Neuronal stem cell (in vitro differentiated cells): ENCODE measurements at regions not wholly inside any gene's neighbourhood (a gene's known extent, or its start where the extent isn't known, plus 50 kb on each side); places are given as distances from the start of the nearest gene placed in this dataset. TPM values are rescaled to one million over a fixed set of nuclear protein-coding genes. Genes with fewer than 3 reads are reported as not detected.

ENCODE experiments used
- DNase-seq: peaks from one replicate; pipeline ENCODE4 v3.0.0-alpha.2; 2013; ENCODE audit warnings: low spot score
- H2AFZ ChIP-seq: one replicate; pipeline ENCODE4 v1.6.1; 2013; ENCODE audit warnings: mild to moderate bottlenecking, low read length, inconsistent platforms
- H2AK5ac ChIP-seq: 2 replicates; pipeline ENCODE4 v1.6.1; 2013; ENCODE audit warnings: low read depth, mild to moderate bottlenecking, inconsistent platforms, low read length, moderate library complexity, mixed read lengths
- H2BK120ac ChIP-seq: 2 replicates; pipeline ENCODE4 v1.6.1; 2013; ENCODE audit warnings: low read depth, mild to moderate bottlenecking, inconsistent platforms, low read length, moderate library complexity, mixed read lengths
- H2BK12ac ChIP-seq: one replicate; pipeline ENCODE4 v1.6.1; 2013; ENCODE audit warnings: low read length, inconsistent platforms
- H2BK15ac ChIP-seq: 2 replicates; pipeline ENCODE4 v1.6.1; 2013; ENCODE audit warnings: mild to moderate bottlenecking, low read length, inconsistent platforms, mixed read lengths
- H2BK5ac ChIP-seq: one replicate; pipeline ENCODE4 v1.6.1; 2013; ENCODE audit warnings: inconsistent platforms, mild to moderate bottlenecking, low read length, moderate library complexity
- H3K14ac ChIP-seq: one replicate; pipeline ENCODE4 v1.6.1; 2013; ENCODE audit warnings: low read length, inconsistent platforms
- H3K18ac ChIP-seq: 2 replicates; pipeline ENCODE4 v1.6.1; 2013; ENCODE audit warnings: low read length, inconsistent platforms
- H3K23ac ChIP-seq: 2 replicates; pipeline ENCODE4 v1.6.1; 2013; ENCODE audit warnings: low read depth, mild to moderate bottlenecking, mixed read lengths, low read length, inconsistent platforms; ENCODE audit not compliant: poor library complexity
- H3K27ac ChIP-seq: replicated peaks from 3 replicates; pipeline ENCODE4 v1.5.1; 2013; ENCODE audit warnings: low read length, inconsistent platforms
- H3K27me3 ChIP-seq, 3 experiments: 2 replicates each; pipeline ENCODE4 v1.6.1; 2013; ENCODE audit warnings: low read length in 3 of 3, mild to moderate bottlenecking in 2 of 3, inconsistent platforms in 1 of 3, low read depth in 1 of 3, mixed read lengths in 1 of 3, moderate library complexity in 1 of 3; ENCODE audit not compliant: control insufficient read depth in 3 of 3, insufficient read depth in 3 of 3
- H3K36me3 ChIP-seq, 2 donors: replicated peaks in 1 of 2; 2 replicates each; pipeline ENCODE4 v1.6.1; 2013; ENCODE audit warnings: low read length in 2 of 2; ENCODE audit not compliant: control insufficient read depth in 2 of 2, insufficient read depth in 2 of 2
- H3K4ac ChIP-seq: 2 replicates; pipeline ENCODE4 v1.6.1; 2013; ENCODE audit warnings: inconsistent platforms, mild to moderate bottlenecking, low read length, moderate library complexity
- H3K4me1 ChIP-seq, 2 donors: 1 replicate in 1 of 2; 2 replicates in 1 of 2; pipeline ENCODE4 v1.6.1; 2013; ENCODE audit warnings: low read length in 2 of 2, low read depth in 1 of 2; ENCODE audit not compliant: control insufficient read depth in 2 of 2, insufficient read depth in 1 of 2
- H3K4me2 ChIP-seq: one replicate; pipeline ENCODE4 v1.6.1; 2013; ENCODE audit warnings: mild to moderate bottlenecking, low read length, inconsistent platforms; ENCODE audit not compliant: insufficient read depth, poor library complexity, severe bottlenecking
- H3K4me3 ChIP-seq, 2 donors: 2 replicates each; pipeline ENCODE4 v1.5.1; 2013; ENCODE audit warnings: low read length in 2 of 2, mild to moderate bottlenecking in 2 of 2, inconsistent platforms in 1 of 2, moderate library complexity in 1 of 2
- H3K79me1 ChIP-seq: one replicate; pipeline ENCODE4 v1.6.1; 2013; ENCODE audit warnings: low read depth, mild to moderate bottlenecking, inconsistent platforms, low read length, moderate library complexity
- H3K9ac ChIP-seq: one replicate; pipeline ENCODE4 v1.6.1; 2013; ENCODE audit warnings: mild to moderate bottlenecking, low read depth, low read length, inconsistent platforms; ENCODE audit not compliant: poor library complexity
- H3K9me3 ChIP-seq, 2 donors: replicated peaks in 1 of 2; 2 replicates each; pipeline versions ENCODE3 to v1.6.1; 2013; ENCODE audit warnings: low read length in 2 of 2, mild to moderate bottlenecking in 2 of 2, inconsistent platforms in 1 of 2, low read depth in 1 of 2, mixed read lengths in 1 of 2, moderate library complexity in 1 of 2; ENCODE audit not compliant: control insufficient read depth in 2 of 2, insufficient read depth in 1 of 2
- H4K8ac ChIP-seq: one replicate; pipeline ENCODE4 v1.6.1; 2013; ENCODE audit warnings: low read depth, mild to moderate bottlenecking, inconsistent platforms, low read length, moderate library complexity
- H4K91ac ChIP-seq: one replicate; pipeline ENCODE4 v1.6.1; 2013; ENCODE audit warnings: low read length, low read depth, mild to moderate bottlenecking, inconsistent platforms; ENCODE audit not compliant: poor library complexity
- WGBS, 2 donors: extraction: QIAGEN DNeasy Blood & Tissue Kit; methylation state at CpG; one replicate each; pipeline ENCODE4 v1.1.7; 2013; ENCODE audit warnings: missing lambda C conversion rate in 2 of 2, mixed read lengths in 1 of 2; ENCODE audit not compliant: insufficient read length in 2 of 2, insufficient replicate concordance in 1 of 2; ENCODE audit errors: extremely low coverage in 2 of 2; 5-methylcytosine and 5-hydroxymethylcytosine counted together
- small RNA-seq: library from polyadenylated mRNA; stranded (forward); fragments of <200 nt; extraction: miRNeasy Mini kit (QIAGEN cat#:217004); gene quantifications from one replicate; pipeline ENCODE3, GENCODE V24; 2013; ENCODE audit not compliant: insufficient read depth

DNA sequence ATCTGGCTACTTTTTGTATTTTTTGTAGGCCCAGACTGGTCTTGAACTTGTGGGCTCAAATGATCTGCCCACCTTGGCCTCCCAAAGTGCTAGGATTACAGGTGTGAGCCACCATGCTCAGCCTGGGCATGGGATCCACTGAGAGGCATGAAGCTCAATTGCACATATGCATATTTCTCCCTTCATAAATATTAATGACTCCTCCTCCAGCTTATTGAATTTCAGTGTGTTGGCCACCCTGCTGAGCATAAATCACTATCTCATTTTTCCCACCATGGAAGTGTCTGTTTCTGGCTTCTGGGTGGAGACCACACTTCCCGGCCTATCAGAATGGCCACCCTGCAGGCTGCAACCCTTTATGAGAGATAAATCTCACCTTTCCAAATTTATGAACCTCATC lies 53.6 kb upstream of the KIF16B start:
- no peaks in the 10 kb centered on the region for H3K4me1 ChIP-seq
- H3K36me3 ChIP-seq = no peaks in the 10 kb centered on the region
- no peaks in the 10 kb centered on the region for H3K79me1 ChIP-seq
- no peak overlapping the region for H3K9ac ChIP-seq
- peaks cover 0 to 9% of the 10 kb centered on the region in 2 donors for H3K9me3 ChIP-seq
- no peak overlapping the region for H2BK15ac ChIP-seq
- H2AK5ac ChIP-seq = no peak overlapping the region
- no peak for DNase-seq
- no peak overlapping the region for H3K18ac ChIP-seq
- no peak overlapping the region for H2AFZ ChIP-seq
- no peak overlapping the region for H4K8ac ChIP-seq
- no peak overlapping the region for H3K23ac ChIP-seq
- no peak overlapping the region for H4K91ac ChIP-seq
- H3K14ac ChIP-seq = no peak overlapping the region
- no peaks in the 10 kb centered on the region for H3K27me3 ChIP-seq
- H3K4me2 ChIP-seq = no peak overlapping the region
- H2BK5ac ChIP-seq = no peak overlapping the region
- H2BK12ac ChIP-seq = no peak overlapping the region
- H3K4ac ChIP-seq = no peak overlapping the region
- H3K27ac ChIP-seq = no peak overlapping the region
- no peak overlapping the region for H2BK120ac ChIP-seq
- H3K4me3 ChIP-seq = no peak overlapping the region
- WGBS, 2 donors = no CpG with 5 or more reads among the region's 1 CpG

- no peak overlapping the region for H3K4me3 ChIP-seq
- H3K9me3 ChIP-seq = peaks cover 0 to 9% of the 10 kb centered on the region in 2 donors
- H3K4me2 ChIP-seq = no peak overlapping the region
- no peaks in the 10 kb centered on the region for H3K27me3 ChIP-seq
- WGBS, 2 donors = no CpG with 5 or more reads among the region's 1 CpG
- no peak overlapping the region for H2AK5ac ChIP-seq
- no peak overlapping the region for H3K14ac ChIP-seq
- no peaks in the 10 kb centered on the region for H3K36me3 ChIP-seq
- no peak overlapping the region for H3K4ac ChIP-seq
- H3K23ac ChIP-seq = no peak overlapping the region
- peaks cover 0 to 8% of the 10 kb centered on the region in 2 donors for H3K4me1 ChIP-seq
- no peak for DNase-seq
- no peak overlapping the region for H2BK15ac ChIP-seq
- H3K79me1 ChIP-seq = no peaks in the 10 kb centered on the region
- no peak overlapping the region for H2BK5ac ChIP-seq
- no peak overlapping the region for H3K9ac ChIP-seq
- no peak overlapping the region for H4K91ac ChIP-seq
- no peak overlapping the region for H2BK120ac ChIP-seq
- H3K18ac ChIP-seq = no peak overlapping the region
- H2AFZ ChIP-seq = no peak overlapping the region
- no peak overlapping the region for H4K8ac ChIP-seq
- no peak overlapping the region for H2BK12ac ChIP-seq
- no peak overlapping the region for H3K27ac ChIP-seq
Observed at GRCh38 chr20:16624106-16624505, 50.9 kb upstream of the KIF16B start.

Small RNA genes in the stretch of these regions (small RNA-seq; reads per million reads assigned to genes)
- not detected for gene RF00019
